Activated gamma-delta T cell treated with Interleukin-2 at 50 U/mL for 16 hours (primary cell): ENCODE measurements at regions not wholly inside any gene's neighbourhood (a gene's known extent, or its start where the extent isn't known, plus 50 kb on each side); places are given as distances from the start of the nearest gene placed in this dataset.
"Not testable (repeated sequence)": the region's sequence is repeated elsewhere in the genome, so short reads cannot be mapped to it uniquely, and the experiment has no call there.

ENCODE experiments used
- DNase-seq: peaks from one replicate; pipeline ENCODE4 v3.0.0-alpha.2; 2020

- not testable (repeated sequence) for DNase-seq
Measured at GRCh38 chr7:63856466-63856865, 142.2 kb upstream of the ZNF722 start.

DNA sequence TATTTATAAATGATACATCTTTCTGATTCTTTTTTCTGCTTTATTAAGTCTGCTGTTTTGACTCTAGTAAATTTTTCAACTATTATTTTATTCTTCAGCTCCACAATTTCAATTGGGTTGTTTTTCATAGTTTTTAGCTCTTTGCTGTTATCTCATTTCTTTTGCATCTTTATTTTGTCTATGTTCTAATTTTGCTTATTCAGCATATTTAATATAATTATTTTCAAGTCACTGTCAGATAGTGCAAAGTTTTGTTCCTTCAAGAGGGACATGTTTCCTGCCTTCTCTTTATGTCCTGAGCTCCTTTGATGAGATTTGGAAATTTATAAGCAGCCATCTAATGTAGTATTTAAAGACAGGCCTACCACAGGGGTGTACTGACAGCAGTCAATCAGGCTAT, 131.5 kb upstream of the ZNF722 start:
- DNase-seq = no peak

GRCh38 chr7:63874242-63874641, 124.4 kb upstream of the ZNF722 start:
- DNase-seq = not testable (repeated sequence)

DNA sequence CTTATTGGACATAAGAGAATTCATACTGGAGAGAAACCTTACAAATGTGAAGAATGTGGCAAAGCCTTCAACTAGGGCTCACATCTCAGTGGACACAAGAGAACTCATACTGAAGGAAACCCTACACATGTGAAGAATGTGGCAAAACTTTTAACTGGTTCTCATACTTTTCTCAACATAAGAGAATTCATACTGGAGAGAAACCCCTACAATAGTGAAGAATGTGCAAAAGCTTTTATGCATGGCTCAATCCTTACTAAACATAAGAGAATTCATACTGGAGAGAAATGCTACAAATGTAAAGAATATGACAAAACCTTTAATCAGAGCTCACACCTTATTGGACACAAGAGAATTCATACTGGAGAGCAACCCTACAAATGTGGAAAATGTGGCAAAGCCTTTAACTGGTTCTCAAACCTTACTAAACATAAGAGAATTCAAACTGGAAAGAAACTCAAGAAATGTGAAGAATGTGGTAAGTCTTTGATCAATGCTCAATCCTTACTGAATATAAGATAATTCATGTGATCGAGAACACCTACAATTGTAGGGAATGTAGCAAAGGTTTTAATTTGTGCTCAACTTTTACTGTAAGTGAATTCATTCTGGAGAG, 121.8 kb upstream of the ZNF722 start:
- no peak for DNase-seq

GRCh38 chr7:63887031-63887430, 111.6 kb upstream of the ZNF722 start:
- DNase-seq = no peak

DNA sequence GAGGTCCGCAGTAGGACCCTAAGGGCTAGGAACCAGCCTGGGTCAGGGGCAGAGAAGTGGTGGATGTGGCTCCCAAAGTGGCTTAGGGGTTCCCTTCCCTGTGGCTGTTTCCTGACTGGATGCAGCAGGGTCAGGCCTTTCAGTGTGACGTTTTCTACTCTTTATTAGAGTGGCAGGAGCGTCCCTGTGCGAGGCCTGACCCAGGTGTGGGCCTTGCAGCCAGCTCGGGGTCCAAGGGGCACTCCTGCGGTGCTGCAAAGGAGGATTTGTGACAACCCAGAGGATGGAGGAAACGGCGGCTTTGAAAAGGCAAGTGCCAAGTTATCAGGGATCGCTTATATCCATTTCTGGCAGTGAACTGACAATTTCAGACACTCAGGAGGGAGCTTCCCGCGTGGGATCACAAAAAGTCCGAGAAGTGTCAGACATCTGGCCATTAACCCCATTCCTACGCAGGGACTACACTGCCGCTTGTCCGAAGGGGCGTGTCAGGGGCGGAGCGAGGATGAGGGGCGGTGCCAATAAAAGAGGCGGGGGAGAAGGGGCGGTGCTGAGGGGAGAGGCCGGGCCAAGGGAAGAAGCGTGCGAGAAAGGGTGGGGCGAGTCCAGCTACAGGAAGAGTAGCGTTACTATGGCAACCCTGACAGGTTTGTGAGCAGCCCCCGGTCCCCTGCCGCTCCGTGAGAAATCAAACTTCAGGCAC, 98.8 kb upstream of the ZNF722 start:
- peak; percentile 82 for DNase-seq

DNA sequence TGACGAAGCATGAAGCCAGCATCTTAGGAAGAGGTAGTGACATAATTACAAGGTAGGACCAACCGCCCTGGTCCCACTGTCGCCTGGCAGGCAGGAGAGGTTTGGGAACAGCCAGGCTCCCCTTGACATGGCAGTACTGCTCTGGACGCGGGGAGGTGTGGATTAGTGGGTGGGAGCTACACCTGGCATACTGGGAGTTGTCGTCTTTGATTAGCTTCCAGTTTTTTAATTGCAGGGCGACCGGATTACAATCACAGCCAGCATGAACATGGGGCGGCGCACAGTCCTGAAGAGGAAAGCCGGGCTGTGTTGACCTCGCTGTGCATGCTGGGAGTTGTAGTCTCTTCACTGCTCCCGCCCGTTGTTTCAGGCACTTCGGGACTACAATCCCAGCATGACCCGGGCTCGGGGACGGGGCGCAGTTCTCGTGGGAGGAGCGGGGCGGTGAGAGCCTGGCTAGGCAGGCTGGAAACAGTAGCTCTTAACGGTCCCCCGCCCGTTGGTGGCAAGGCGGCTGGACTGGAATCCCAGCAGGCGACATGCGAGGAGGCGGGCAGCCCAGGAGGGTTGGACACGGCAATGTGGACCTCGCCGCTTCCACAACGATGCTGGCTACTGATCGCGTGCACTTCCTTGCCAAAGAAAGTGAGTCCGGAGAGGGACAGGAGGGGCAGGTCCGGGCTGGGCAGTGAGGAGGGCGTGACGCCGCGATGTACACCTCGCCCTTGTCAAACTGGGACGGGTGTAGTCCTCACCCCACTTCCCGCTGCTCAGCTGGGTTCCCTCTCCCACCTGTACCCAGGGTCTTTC, 98.0 kb upstream of the ZNF722 start:
- peak; percentile 89 for DNase-seq

DNA sequence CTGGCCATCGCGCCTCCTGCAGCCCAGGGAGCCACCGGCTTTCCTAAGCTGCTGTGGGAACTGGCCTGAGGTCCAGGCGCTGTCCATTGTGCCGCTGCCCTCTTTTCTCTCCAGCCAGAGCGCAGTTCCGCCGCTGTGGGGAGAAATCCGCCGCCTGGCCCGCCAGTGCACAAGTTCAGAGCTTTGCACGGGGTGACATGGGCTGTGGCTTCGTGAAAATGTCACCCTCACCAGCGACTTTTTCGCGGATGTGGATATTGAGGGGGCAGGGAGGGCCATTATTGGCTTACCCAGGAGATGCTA, 97.5 kb upstream of the ZNF722 start:
- DNase-seq = not testable (repeated sequence)

DNA sequence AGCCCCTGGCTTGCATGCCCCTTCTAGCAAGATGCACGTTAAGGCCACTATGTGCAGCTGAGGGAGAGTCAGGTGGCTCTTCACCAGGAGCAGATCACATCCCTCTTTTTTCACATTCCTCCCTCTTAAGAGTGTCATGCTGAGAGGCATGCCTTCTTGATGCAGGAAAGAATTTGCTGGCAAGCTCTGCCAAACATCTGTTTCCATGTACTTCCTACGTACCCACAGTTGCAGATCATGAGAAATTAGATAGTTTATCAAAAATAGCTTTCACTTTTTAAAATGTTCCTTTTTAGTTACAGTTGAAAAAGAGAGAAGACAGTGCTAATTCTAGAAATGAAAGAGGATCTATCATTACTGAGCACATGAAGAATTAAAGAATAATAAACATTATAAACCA, 79.7 kb upstream of the ZNF722 start:
- no peak for DNase-seq

- DNase-seq = peak; percentile 11
Measured at GRCh38 chr7:63925262-63925625, 73.4 kb upstream of the ZNF722 start.

- peak; percentile 90 for DNase-seq
Measured at GRCh38 chr7:63925626-63926460, 72.8 kb upstream of the ZNF722 start.

DNA sequence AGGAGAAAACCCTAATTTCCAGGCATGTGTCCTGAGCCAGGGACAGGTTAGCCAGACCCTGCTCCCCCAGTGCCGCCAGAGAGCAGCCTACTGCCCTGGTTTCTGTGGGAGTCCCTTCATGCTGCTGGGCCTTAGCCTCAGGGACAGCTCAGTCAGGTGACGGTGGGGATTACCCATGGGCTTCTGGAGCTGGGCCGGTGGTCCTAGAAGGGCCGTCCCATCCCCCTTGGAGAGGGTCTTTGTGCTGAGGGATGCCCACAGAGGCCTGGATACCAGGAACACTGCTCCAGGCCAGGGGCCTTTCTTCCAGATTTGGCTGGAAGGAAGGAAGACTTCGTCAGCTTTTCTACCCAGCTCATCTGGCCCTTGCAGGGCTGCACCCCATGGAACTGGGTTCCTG, 71.4 kb upstream of the ZNF722 start:
- DNase-seq = no peak

- no peak for DNase-seq
Measured at GRCh38 chr7:63931057-63931600, 67.5 kb upstream of the ZNF722 start.

DNA sequence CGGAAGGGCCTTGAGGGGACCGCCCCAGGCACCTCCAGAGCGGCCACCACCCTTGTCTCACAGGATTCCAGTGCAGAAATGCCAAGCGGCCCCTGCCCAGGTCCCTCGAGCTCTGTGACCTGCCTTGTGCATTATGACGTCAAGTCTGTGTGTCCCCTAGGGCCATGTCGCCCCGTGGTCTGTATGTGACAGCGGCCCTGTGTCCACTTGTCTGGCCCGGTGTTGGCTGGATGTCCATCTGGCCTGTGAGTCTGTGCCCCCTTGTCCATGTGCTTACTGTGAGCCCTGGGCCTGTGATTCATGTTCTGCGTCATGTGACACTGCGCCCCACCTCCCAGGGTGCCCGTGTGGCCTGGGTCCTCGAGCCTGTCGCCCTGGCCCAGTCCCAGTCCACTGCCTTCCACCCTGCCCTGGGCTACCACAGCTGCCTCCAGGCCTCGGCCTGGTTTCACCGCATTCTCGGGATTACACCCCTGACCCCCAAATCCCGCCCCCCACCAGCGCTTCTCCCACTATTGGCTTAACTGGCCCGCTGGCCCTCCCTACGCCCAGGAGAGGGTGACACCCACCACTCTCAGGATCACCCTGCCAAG, 66.6 kb upstream of the ZNF722 start:
- DNase-seq = no peak
